ENCODE measurements at regions not wholly inside any gene's neighbourhood (a gene's known extent, or its start where the extent isn't known, plus 50 kb on each side); places are given as distances from the start of the nearest gene placed in this dataset.

DNA sequence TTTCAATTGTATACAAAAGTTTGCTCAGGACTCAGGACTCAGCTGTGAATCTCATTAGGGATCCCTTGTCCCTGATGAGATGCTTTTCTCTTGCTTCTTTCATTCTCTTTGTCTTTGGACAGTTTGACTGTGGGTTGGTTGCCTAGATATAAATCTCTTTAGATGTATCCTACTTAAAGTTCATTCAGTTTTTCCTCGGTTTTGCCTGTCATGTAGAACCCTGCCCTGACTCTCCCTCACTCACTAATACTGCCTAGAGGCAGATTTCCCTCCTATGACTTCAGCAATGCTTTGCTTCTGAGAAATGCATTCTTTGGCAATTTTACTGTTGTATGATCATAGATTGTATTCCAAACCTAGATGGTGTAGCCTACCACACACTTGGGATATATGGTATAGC lies 421.4 kb upstream of the TCF4 start:
- Histone ChIP-seq H4K20me1 (replicated peaks; ENCODE audit: control insufficient read depth, insufficient read depth, low read length) (no peaks in the 10 kb centered on the region), H3K4me3 (no peak overlapping the region), H3K9me3 (replicated peaks; ENCODE audit: control insufficient read depth, insufficient read depth, low read depth, low read length) (no peaks in the 10 kb centered on the region), H3K27me3 (ENCODE audit: control insufficient read depth in 2 of 2, insufficient read depth in 2 of 2, low read length in 2 of 2) (no peaks in the 10 kb centered on the region), H3K9me1 (ENCODE audit: control insufficient read depth, insufficient read depth, low read length) (no peaks in the 10 kb centered on the region), H3K4me1 (replicated peaks in 1 of 2; ENCODE audit: control insufficient read depth in 2 of 2, insufficient read depth in 2 of 2, low read length in 2 of 2) (no peaks in the 10 kb centered on the region), H3K36me3 (ENCODE audit: control insufficient read depth, insufficient read depth, low read length) (no peaks in the 10 kb centered on the region), H2AFZ (ENCODE audit: low read depth, low read length) (no peak overlapping the region), H3K9ac (ENCODE audit: insufficient read depth in 1 of 2, low read depth in 2 of 2, low read length in 2 of 2) (no peak overlapping the region), H3K4me2 (ENCODE audit: insufficient read depth, low read length) (no peak overlapping the region), H3K27ac (ENCODE audit: extremely low read depth, low read depth, low read length) (no peak overlapping the region), H3K79me2 (ENCODE audit: control insufficient read depth, insufficient read depth, low read length) (no peaks in the 10 kb centered on the region)
- BruUV-seq (replicated peaks): no TSS peak
- in situ Hi-C loops (cut with MboI) (no loop called here), intact Hi-C loops (cut with micrococcal nuclease) (no loop called here)
- no peak for ATAC-seq
- WGBS (ENCODE audit: insufficient coverage, low coverage, missing lambda C conversion rate): 0% methylated on average over 1 of the region's 1 CpG
- ChIA-PET POLR2A (no interaction called here), CTCF (ENCODE audit: low intra/inter-chr PET ratio) (no interaction called here)
- no peak for TF ChIP-seq YBX1 (IDR thresholded peaks at IDR 0.05)
- TF ChIP-seq RBM39 (optimal IDR thresholded peaks at IDR 0.05; ENCODE audit: low read depth, low read length): no peak
- no peak for TF ChIP-seq MTA2 (IDR thresholded peaks at IDR 0.05; ENCODE audit: low read depth)
- no peak for TF ChIP-seq TSC22D4 (tag; IDR thresholded peaks at IDR 0.05)
- TF ChIP-seq ZNF778 (CRISPR knock-in tag; IDR thresholded peaks at IDR 0.05): no peak
- TF ChIP-seq HNRNPL (IDR thresholded peaks at IDR 0.05; ENCODE audit: low read depth, low read length): no peak
- TF ChIP-seq, protein P1, sequence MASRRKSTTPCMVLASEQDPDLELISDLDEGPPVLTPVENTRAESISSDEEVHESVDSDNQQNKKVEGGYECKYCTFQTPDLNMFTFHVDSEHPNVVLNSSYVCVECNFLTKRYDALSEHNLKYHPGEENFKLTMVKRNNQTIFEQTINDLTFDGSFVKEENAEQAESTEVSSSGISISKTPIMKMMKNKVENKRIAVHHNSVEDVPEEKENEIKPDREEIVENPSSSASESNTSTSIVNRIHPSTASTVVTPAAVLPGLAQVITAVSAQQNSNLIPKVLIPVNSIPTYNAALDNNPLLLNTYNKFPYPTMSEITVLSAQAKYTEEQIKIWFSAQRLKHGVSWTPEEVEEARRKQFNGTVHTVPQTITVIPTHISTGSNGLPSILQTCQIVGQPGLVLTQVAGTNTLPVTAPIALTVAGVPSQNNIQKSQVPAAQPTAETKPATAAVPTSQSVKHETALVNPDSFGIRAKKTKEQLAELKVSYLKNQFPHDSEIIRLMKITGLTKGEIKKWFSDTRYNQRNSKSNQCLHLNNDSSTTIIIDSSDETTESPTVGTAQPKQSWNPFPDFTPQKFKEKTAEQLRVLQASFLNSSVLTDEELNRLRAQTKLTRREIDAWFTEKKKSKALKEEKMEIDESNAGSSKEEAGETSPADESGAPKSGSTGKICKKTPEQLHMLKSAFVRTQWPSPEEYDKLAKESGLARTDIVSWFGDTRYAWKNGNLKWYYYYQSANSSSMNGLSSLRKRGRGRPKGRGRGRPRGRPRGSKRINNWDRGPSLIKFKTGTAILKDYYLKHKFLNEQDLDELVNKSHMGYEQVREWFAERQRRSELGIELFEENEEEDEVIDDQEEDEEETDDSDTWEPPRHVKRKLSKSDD (conservative IDR thresholded peaks at IDR 0.05; ENCODE audit: low read length): no peak
- TF ChIP-seq PHB2 (IDR thresholded peaks at IDR 0.05; ENCODE audit: low read depth): no peak
- no peak for TF ChIP-seq ZNF224 (CRISPR knock-in tag; IDR thresholded peaks at IDR 0.05)
- TF ChIP-seq ZSCAN32 (CRISPR knock-in tag; IDR thresholded peaks at IDR 0.05): no peak
- no peak for TF ChIP-seq MCM2 (IDR thresholded peaks at IDR 0.05; ENCODE audit: low read depth)
- TF ChIP-seq, protein P2, sequence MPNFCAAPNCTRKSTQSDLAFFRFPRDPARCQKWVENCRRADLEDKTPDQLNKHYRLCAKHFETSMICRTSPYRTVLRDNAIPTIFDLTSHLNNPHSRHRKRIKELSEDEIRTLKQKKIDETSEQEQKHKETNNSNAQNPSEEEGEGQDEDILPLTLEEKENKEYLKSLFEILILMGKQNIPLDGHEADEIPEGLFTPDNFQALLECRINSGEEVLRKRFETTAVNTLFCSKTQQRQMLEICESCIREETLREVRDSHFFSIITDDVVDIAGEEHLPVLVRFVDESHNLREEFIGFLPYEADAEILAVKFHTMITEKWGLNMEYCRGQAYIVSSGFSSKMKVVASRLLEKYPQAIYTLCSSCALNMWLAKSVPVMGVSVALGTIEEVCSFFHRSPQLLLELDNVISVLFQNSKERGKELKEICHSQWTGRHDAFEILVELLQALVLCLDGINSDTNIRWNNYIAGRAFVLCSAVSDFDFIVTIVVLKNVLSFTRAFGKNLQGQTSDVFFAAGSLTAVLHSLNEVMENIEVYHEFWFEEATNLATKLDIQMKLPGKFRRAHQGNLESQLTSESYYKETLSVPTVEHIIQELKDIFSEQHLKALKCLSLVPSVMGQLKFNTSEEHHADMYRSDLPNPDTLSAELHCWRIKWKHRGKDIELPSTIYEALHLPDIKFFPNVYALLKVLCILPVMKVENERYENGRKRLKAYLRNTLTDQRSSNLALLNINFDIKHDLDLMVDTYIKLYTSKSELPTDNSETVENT (CRISPR knock-in tag; IDR thresholded peaks at IDR 0.05): no peak
- no peak for TF ChIP-seq TBL1XR1 (IDR thresholded peaks at IDR 0.05; ENCODE audit: low read length in 2 of 2)
- TF ChIP-seq, protein P3, sequence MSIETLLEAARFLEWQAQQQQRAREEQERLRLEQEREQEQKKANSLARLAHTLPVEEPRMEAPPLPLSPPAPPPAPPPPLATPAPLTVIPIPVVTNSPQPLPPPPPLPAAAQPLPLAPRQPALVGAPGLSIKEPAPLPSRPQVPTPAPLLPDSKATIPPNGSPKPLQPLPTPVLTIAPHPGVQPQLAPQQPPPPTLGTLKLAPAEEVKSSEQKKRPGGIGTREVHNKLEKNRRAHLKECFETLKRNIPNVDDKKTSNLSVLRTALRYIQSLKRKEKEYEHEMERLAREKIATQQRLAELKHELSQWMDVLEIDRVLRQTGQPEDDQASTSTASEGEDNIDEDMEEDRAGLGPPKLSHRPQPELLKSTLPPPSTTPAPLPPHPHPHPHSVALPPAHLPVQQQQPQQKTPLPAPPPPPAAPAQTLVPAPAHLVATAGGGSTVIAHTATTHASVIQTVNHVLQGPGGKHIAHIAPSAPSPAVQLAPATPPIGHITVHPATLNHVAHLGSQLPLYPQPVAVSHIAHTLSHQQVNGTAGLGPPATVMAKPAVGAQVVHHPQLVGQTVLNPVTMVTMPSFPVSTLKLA (conservative IDR thresholded peaks at IDR 0.05): no peak
- TF ChIP-seq CEBPB (tag; IDR thresholded peaks at IDR 0.05): no peak
- DNase-seq (ENCODE audit: extremely low read depth in 1 of 4, low spot score in 3 of 4): no peak
- FAIRE-seq: no peak
